ENCODE measurements at regions not wholly inside any gene's neighbourhood (a gene's known extent, or its start where the extent isn't known, plus 50 kb on each side); places are given as distances from the start of the nearest gene placed in this dataset.

DNA sequence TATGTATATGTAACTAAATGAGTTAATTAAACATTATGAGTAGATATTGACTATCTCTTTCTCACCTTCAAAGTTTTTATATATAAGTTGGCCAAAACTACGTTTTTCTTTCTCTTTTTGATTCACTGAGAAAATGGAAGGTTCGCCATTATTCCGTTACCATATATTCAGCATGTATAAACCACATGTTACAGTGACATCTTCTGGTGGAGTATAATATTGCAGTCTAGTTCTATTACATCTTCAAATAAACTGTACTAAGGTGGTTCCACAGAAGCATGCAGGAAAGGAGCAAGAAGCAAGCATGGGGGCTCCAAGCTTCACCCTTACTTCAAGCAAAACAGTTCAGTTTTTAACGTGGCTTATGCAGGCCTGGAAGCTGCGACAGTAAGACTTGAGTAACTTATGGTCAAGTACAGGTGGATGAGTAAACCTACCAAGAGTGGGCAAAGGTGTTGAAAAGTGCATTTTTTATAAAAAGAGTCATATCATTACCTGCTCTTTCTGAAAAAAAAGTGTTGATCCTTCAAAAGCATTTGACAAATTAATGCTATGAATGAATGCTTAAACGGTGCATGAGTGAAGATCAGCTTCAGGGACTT, 129.8 kb upstream of the RAB6C start:
- peak; percentile 49 for DNase-seq (ENCODE audit: low read depth)
- TF ChIP-seq CTCF (IDR thresholded peaks at IDR 0.05; ENCODE audit: control insufficient read depth, extremely low read depth, insufficient read depth): peak; percentile 76

GRCh38 chr2:129857200-129857599, 122.3 kb upstream of the RAB6C start:
- no peak overlapping the region for H3K4me3 ChIP-seq (ENCODE audit: low read depth, low read length)
- no peak for TF ChIP-seq CTCF (IDR thresholded peaks at IDR 0.05; ENCODE audit: control insufficient read depth, extremely low read depth, insufficient read depth)
- DNase-seq (ENCODE audit: low read depth): peak; percentile 6

More for the DNA sequence above, 129.8 kb upstream of the RAB6C start:
- H3K4me3 ChIP-seq (ENCODE audit: low read depth, low read length): no peak overlapping the region

- no peak for TF ChIP-seq CTCF (IDR thresholded peaks at IDR 0.05; ENCODE audit: control insufficient read depth, extremely low read depth, insufficient read depth)
- DNase-seq (ENCODE audit: low read depth): no peak
- no peak overlapping the region for H3K4me3 ChIP-seq (ENCODE audit: low read depth, low read length)
These were observed 120.3 kb upstream of the RAB6C start for GRCh38 chr2:129859175-129859574.

GRCh38 chr2:129860088-129860487, 119.4 kb upstream of the RAB6C start:
- no peak overlapping the region for H3K4me3 ChIP-seq (ENCODE audit: low read depth, low read length)
- TF ChIP-seq CTCF (IDR thresholded peaks at IDR 0.05; ENCODE audit: control insufficient read depth, extremely low read depth, insufficient read depth): no peak
- DNase-seq (ENCODE audit: low read depth): no peak

- no peak for TF ChIP-seq CTCF (IDR thresholded peaks at IDR 0.05; ENCODE audit: control insufficient read depth, extremely low read depth, insufficient read depth)
These were observed 117.7 kb upstream of the RAB6C start for GRCh38 chr2:129861666-129862288.

GRCh38 chr2:129862668-129863067, 116.8 kb upstream of the RAB6C start:
- H3K4me3 ChIP-seq (ENCODE audit: low read depth, low read length): no peak overlapping the region
- no peak for DNase-seq (ENCODE audit: low read depth)
- TF ChIP-seq CTCF (IDR thresholded peaks at IDR 0.05; ENCODE audit: control insufficient read depth, extremely low read depth, insufficient read depth): no peak

More at GRCh38 chr2:129861666-129862288, 117.7 kb upstream of the RAB6C start:
- no peak overlapping the region for H3K4me3 ChIP-seq (ENCODE audit: low read depth, low read length)
- DNase-seq (ENCODE audit: low read depth): no peak

GRCh38 chr2:129863350-129863749, 116.1 kb upstream of the RAB6C start:
- no peak for DNase-seq (ENCODE audit: low read depth)
- no peak overlapping the region for H3K4me3 ChIP-seq (ENCODE audit: low read depth, low read length)
- no peak for TF ChIP-seq CTCF (IDR thresholded peaks at IDR 0.05; ENCODE audit: control insufficient read depth, extremely low read depth, insufficient read depth)

All from LNCaP clone FGC (cell line).